Motor neuron (in vitro differentiated cells): ENCODE measurements at regions not wholly inside any gene's neighbourhood (a gene's known extent, or its start where the extent isn't known, plus 50 kb on each side); places are given as distances from the start of the nearest gene placed in this dataset.

Source experiments
- ATAC-seq, 8 experiments: fragments of 200-7000 bp; cut with Tn5 transposase; replicated peaks in 6 of 8; 2 replicates each; pipeline ENCODE4 v1.8.0; 2021; ENCODE audit warnings: mild to moderate bottlenecking in 8 of 8, moderate library complexity in 8 of 8
- H3K27ac ChIP-seq, 2 donors: fragments of 250-450 bp; sonication (Bioruptor Pico); 2 replicates each; pipeline ENCODE4 v1.9.0; 2021; ENCODE audit warnings: antibody characterized with exemption in 2 of 2, mild to moderate bottlenecking in 2 of 2, moderate library complexity in 1 of 2
- H3K4me1 ChIP-seq, 2 donors: fragments of 250-450 bp; sonication (Bioruptor Pico); replicated peaks in 1 of 2; 2 replicates each; pipeline ENCODE4 v1.6.1; 2021; ENCODE audit warnings: antibody characterized with exemption in 2 of 2, mild to moderate bottlenecking in 2 of 2, moderate library complexity in 1 of 2
- H3K4me3 ChIP-seq, 5 donors: fragments of 250-450 bp; sonication (Bioruptor Pico); 2 replicates each; pipeline ENCODE4 v1.9.0; 2021; ENCODE audit warnings: antibody characterized with exemption in 5 of 5, mild to moderate bottlenecking in 5 of 5, moderate library complexity in 4 of 5
- WGBS, 10 experiments: fragments of 450-650 bp; shearing (Covaris generic); methylation state at CpG; one replicate each; pipeline ENCODE4 v1.0.0; 2022; 5-methylcytosine and 5-hydroxymethylcytosine counted together
- in situ Hi-C, 9 experiments: fragments of 400-800 bp; cut with MboI; loops; one replicate each; pipeline ENCODE4 v1.15.0; 2021; ENCODE audit warnings: low sequenced_read_pairs in 9 of 9, low pct_unique_long_range_greater_than_20kb in 2 of 9; ENCODE audit not compliant: unreplicated experiment in 9 of 9

GRCh38 chr1:48164571-48164970 is 57.9 kb upstream of the SLC5A9 start:
- peak in 1 of 8 experiments; percentile 63 for ATAC-seq
- no peak overlapping the region for H3K27ac ChIP-seq
- peaks cover 0 to 3% of the 10 kb centered on the region in 2 donors for H3K4me1 ChIP-seq
- 19 to 67% (median 53%) methylated on average over 1 to 4 of the region's 4 CpGs for WGBS, 10 experiments
- H3K4me3 ChIP-seq: no peak overlapping the region
- in situ Hi-C loops: no loop called here

GRCh38 chr1:48160486-48161132 is 61.9 kb upstream of the SLC5A9 start:
- H3K4me1 ChIP-seq: peaks cover 0 to 3% of the 10 kb centered on the region in 2 donors
- 0 to 100% (median 66%) methylated on average over 1 to 6 of the region's 6 CpGs; no CpG with 5 or more reads in 1 of the 10 experiments for WGBS, 10 experiments
- no peak for ATAC-seq
- H3K4me3 ChIP-seq: no peak overlapping the region
- H3K27ac ChIP-seq: no peak overlapping the region
- in situ Hi-C loops: no loop called here

DNA sequence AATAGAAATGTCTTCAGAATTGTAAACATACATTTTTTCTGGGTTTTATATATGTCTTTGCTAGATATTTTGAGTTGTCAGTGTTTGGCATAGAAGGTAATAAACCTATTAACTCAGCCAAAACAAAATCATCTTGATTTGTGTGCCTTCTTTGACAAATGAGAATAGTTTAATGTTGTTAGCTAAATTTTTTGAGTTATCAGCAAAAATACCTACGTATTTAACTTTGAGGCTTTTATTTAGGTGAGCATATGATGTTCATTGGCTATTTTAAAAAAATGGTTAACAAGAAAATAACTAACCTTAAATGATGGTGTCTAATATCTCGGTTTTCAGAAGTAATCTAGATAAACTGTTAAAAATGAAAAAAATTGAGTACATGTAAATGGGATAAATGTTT is 83.2 kb upstream of the SLC5A9 start:
- no peaks in the 10 kb centered on the region for H3K4me1 ChIP-seq
- H3K27ac ChIP-seq: no peak overlapping the region
- ATAC-seq: no peak
- in situ Hi-C loops: no loop called here
- WGBS, 10 experiments: 0 to 73% (median 50%) methylated on average over 2 of the region's 2 CpGs; no CpG with 5 or more reads in 1 of the 10 experiments
- no peak overlapping the region for H3K4me3 ChIP-seq

DNA sequence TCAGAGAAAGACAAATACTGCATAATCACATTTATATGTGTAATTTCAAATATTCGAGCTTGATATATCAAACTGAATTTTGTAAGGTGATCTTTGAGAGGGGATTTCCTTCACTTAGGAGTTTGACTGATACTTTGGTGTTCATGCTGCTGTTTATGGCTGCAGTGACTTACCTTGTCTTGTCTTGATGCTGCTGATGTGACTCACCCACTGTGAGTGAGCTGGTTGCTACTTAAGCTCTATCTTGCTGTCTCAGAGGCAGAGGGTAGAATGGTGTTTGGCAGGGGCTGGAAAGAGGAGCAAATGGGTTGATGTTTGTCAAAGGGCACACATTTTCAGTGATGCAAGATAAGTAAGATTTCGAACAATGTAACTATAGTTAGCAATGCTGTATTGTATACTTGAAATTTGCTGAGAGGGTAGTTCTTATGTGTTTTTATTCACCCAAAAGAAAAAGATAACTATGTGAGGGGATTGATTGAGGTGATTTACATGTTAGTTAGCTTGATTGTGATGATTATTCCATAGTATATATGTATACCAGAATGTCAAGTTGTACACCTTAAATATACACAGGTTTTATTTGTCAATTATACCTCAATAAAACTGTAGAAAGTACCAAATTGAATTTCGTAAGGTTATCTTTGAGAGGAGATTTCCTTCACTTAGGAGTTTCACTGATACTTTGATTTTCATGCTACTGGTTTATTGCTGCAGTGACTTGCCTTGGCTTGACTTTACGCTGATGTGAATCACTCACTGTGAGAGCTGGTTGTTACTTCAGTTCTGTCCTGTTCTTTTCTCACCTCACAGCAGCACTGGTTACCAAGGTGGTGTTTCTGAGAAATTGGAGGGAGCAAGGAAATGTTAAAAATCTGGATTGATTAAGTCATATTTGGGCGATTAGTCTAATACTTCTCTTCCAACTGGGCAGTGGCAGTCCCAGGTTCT is 94.5 kb upstream of the SLC5A9 start:
- Histone ChIP-seq H3K4me1 (peaks cover 0 to 3% of the 10 kb centered on the region in 2 donors), H3K27ac (no peak overlapping the region), H3K4me3 (no peak overlapping the region)
- no peak for ATAC-seq
- 19 to 82% (median 64%) methylated on average over 1 to 5 of the region's 5 CpGs; no CpG with 5 or more reads in 1 of the 10 experiments for WGBS, 10 experiments
- in situ Hi-C loops: no loop called here

- no peak overlapping the region for H3K4me3 ChIP-seq
- ATAC-seq: no peak
- WGBS, 10 experiments: 0 to 100% (median 88%) methylated on average over 1 of the region's 1 CpG; no CpG with 5 or more reads in 3 of the 10 experiments
- H3K27ac ChIP-seq: no peak overlapping the region
- in situ Hi-C loops: loop anchor here in 2 of 9 experiments (25.0 kb wide), 1 partner anchor 89 kb away; the partner anchor contains the start of gene SLC5A9 (in 2 of the 2)
- no peaks in the 10 kb centered on the region for H3K4me1 ChIP-seq
These were observed 98.9 kb upstream of the SLC5A9 start for GRCh38 chr1:48123647-48124046.

- 3 to 79% (median 26%) methylated on average over 1 to 4 of the region's 4 CpGs for WGBS, 10 experiments
- no peak overlapping the region for H3K27ac ChIP-seq
- no peaks in the 10 kb centered on the region for H3K4me1 ChIP-seq
- H3K4me3 ChIP-seq: no peak overlapping the region
- in situ Hi-C loops: loop anchor here in 2 of 9 experiments (25.0 kb wide), 1 partner anchor 90 kb away; the partner anchor contains the start of gene SLC5A9 (in 2 of the 2)
- ATAC-seq: peak in 1 of 8 experiments; percentile 18
These were observed 100.6 kb upstream of the SLC5A9 start for GRCh38 chr1:48121955-48122354.

GRCh38 chr1:48120621-48121020 is 101.9 kb upstream of the SLC5A9 start:
- H3K27ac ChIP-seq: no peak overlapping the region
- no peak for ATAC-seq
- in situ Hi-C loops: loop anchor here in 2 of 9 experiments (25.0 kb wide), 1 partner anchor 92 kb away; the partner anchor contains the start of gene SLC5A9 (in 2 of the 2)
- no peak overlapping the region for H3K4me3 ChIP-seq
- H3K4me1 ChIP-seq: no peaks in the 10 kb centered on the region

DNA sequence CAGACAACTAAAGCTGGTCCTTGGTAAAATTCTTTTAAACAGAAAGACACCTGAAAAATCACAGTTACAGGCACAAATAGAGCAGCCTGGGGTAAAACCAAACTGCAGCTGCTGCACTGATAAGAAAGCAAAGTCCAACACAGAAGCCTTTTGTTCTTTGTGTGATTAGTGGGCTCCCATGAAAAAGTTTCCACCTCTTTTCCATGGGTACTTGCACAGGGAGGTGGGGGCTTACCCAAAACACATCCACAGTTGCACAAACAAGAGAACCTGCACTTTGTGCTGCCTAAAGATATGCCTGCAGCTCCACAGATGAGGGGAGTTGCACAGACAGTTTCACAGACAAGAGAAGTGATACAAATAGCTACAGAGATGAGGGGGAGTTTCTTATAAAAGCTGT is 106.7 kb upstream of the SLC5A9 start:
- H3K4me1 ChIP-seq: peaks cover under 1 to 3% of the 10 kb centered on the region in 2 donors
- H3K4me3 ChIP-seq: no peak overlapping the region
- ATAC-seq: no peak
- no peak overlapping the region for H3K27ac ChIP-seq
- in situ Hi-C loops: loop anchor here in 2 of 9 experiments (25.0 kb wide), 1 partner anchor 96 kb away; the partner anchor contains the start of gene SLC5A9 (in 2 of the 2)

DNA sequence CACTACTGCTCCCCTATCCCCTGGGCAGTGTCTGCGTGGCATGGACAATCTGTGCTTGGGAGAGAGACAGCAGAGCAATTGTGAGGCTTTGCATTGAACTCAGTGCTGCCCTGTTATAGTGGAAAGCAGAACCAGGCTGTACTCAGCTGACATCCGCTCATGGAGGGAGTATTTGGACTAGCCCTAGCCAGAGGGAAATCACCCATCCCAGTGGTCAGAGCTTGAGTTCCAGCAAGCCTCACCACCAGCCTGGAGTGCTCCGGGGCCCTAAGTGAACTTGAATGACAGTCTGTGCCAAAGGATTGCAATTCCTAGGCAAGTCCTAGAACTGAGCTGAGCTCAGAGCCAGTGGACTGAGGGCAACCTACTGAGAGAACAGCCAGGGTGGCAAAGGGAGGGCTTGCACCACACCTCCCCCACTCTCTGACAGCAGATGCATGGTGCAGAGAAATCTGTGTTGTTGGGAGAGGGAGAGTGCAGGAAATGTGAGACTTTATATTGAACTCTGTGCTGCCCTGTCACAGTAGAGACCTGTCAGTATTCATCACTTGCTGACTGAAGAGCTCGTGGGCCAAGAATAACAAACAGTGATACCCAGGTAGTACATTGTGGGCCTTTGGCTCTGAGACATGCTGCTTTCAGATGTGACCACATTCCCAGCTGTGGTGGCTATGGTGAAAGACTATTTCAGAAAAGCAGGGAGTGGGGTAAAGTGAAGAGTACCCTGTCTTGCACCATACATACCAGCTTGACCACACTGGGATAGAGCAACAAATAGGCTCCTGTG is 107.7 kb upstream of the SLC5A9 start:
- in situ Hi-C loops: loop anchor here in 2 of 9 experiments (25.0 kb wide), 1 partner anchor 98 kb away; the partner anchor contains the start of gene SLC5A9 (in 2 of the 2)
- Histone ChIP-seq H3K4me3 (no peak overlapping the region), H3K4me1 (peaks cover 3 to 10% of the 10 kb centered on the region in 2 donors), H3K27ac (no peak overlapping the region)
- WGBS, 10 experiments: 0 to 89% (median 70%) methylated on average over 1 to 3 of the region's 4 CpGs; no CpG with 5 or more reads in 2 of the 10 experiments
- ATAC-seq: peak in 2 of 8 experiments; percentile 93 to 96

DNA sequence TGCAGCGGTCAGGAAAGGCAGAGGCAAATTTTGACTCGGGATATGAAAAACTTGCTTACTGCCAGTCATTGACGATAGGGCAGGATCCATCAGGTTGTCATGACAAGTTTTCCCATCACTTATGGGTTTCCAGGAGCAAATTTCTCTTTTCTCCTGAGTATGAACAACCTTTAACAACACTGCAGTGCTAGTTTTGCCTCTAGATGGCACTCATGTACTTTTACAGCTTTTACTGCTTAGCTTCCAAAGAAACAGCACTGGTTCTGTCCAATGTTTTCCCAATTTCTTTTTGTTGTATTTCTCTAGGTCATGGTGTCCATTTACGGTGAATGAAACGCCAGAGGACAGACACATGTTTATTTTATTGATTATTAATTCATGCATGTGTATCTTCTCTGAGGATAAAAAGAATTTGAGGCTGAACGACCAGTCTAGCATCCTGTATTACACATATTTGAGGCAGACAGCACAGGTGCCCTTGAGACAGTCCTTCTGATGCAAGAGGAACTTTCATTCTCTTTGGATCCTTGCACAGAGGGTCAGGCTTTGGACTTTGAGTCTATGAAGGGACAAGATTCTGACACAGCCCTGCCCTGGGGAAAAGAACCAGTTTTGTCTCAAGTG is 112.3 kb upstream of the TRABD2B start:
- 0 to 59% (median 9%) methylated on average over 1 to 6 of the region's 6 CpGs for WGBS, 10 experiments
- no peak overlapping the region for H3K4me3 ChIP-seq
- H3K4me1 ChIP-seq: peaks cover 6 to 13% of the 10 kb centered on the region in 2 donors
- H3K27ac ChIP-seq: no peak overlapping the region
- ATAC-seq: peak in 7 of 8 experiments; percentile 65 to 93 (median 80)
- in situ Hi-C loops: loop anchor here in 5 of 9 experiments (10.0 to 25.0 kb wide), 3 partner anchors 85 to 103 kb away; partner anchors contain the start of gene SLC5A9 (in 2 of the 5)

DNA sequence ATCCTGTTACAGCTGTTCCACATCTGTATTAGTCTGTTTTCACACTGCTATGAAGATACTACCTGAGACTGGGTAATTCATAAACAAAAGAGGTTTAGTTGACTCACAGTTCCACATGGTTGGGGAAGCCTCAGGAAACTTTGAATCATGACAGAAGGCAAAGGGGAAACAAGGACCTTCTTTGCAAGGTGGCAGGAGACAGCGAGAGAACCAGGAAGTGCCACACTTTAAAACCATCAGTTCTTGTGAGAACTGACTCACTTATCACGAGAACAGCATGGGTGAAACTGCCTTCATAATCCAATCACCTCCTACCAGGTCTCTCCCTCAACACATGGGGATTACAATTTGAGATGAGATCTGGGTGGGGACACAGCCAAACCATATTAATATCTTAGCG is 110.3 kb upstream of the TRABD2B start:
- no peak for ATAC-seq
- in situ Hi-C loops: loop anchor here in 5 of 9 experiments (10.0 to 25.0 kb wide), 3 partner anchors 87 to 105 kb away; partner anchors contain the start of gene SLC5A9 (in 2 of the 5)
- Histone ChIP-seq H3K4me1 (peaks cover 6 to 13% of the 10 kb centered on the region in 2 donors), H3K27ac (no peak overlapping the region), H3K4me3 (no peak overlapping the region)
- WGBS, 10 experiments: 41 to 91% (median 62%) methylated on average over 1 to 3 of the region's 3 CpGs; no CpG with 5 or more reads in 1 of the 10 experiments

- 67 to 100% (median 91%) methylated on average over 2 of the region's 2 CpGs for WGBS, 10 experiments
- in situ Hi-C loops: loop anchor here in 5 of 9 experiments (10.0 to 25.0 kb wide), 3 partner anchors 89 to 106 kb away; partner anchors contain the start of gene SLC5A9 (in 2 of the 5)
- peaks cover 6 to 12% of the 10 kb centered on the region in 2 donors for H3K4me1 ChIP-seq
These were observed 108.9 kb upstream of the TRABD2B start for GRCh38 chr1:48106049-48106448.

More at GRCh38 chr1:48106049-48106448, 108.9 kb upstream of the TRABD2B start:
- H3K4me3 ChIP-seq: no peak overlapping the region
- ATAC-seq: no peak
- H3K27ac ChIP-seq: no peak overlapping the region
